Esophagus squamous epithelium (tissue), 5 donors: ENCODE measurements at regions not wholly inside any gene's neighbourhood (a gene's known extent, or its start where the extent isn't known, plus 50 kb on each side); places are given as distances from the start of the nearest gene placed in this dataset.

ENCODE experiments used
- DNase-seq: peaks from one replicate; lab custom pipeline; 2025; lab: John Stamatoyannopoulos, UW
- H3K27ac ChIP-seq, 4 donors: fragments of 200-600 bp; sonication (generic); one replicate each; pipeline ENCODE4 v1.5.1; 2016 to 2019; ENCODE audit warnings: mild to moderate bottlenecking in 1 of 4
- H3K27me3 ChIP-seq, 4 donors: fragments of 200-600 bp; sonication (generic); 1 replicate in 3 of 4; 2 replicates in 1 of 4; pipeline versions ENCODE4 v1.5.1 to v1.6.0; 2017 to 2021; ENCODE audit warnings: antibody characterized with exemption in 1 of 4
- H3K36me3 ChIP-seq, 3 donors: fragments of 200-600 bp; sonication (generic); one replicate each; pipeline ENCODE4 v1.5.1; 2016 to 2019
- H3K4me1 ChIP-seq, 3 donors: fragments of 200-600 bp; sonication (generic); one replicate each; pipeline ENCODE4 v1.5.1; 2017 to 2019
- H3K4me3 ChIP-seq, 4 donors: fragments of 200-600 bp; sonication (generic); 1 replicate in 3 of 4; 2 replicates in 1 of 4; pipeline ENCODE4 v1.5.1; 2016 to 2019; ENCODE audit warnings: mild to moderate bottlenecking in 2 of 4, moderate library complexity in 1 of 4
- H3K9me3 ChIP-seq, 3 donors: fragments of 200-600 bp; sonication (generic); one replicate each; pipeline ENCODE4 v1.5.1; 2016 to 2019
- POLR2A ChIP-seq, 4 donors: fragments of 450-650 bp; IDR thresholded peaks; one replicate each; pipeline ENCODE4 v1.6.1; 2017; ENCODE audit warnings: antibody characterized with exemption in 4 of 4, mild to moderate bottlenecking in 4 of 4, moderate library complexity in 3 of 4
- WGBS, 2 donors: methylation state at CpG; one replicate each; pipeline ENCODE4 v1.1.5; 2018; 5-methylcytosine and 5-hydroxymethylcytosine counted together
- intact Hi-C: fragments of 100-400 bp; cut with DNase I; formaldehyde crosslinking; loops from one replicate; pipeline ENCODE4 v1.15.0; 2022
- TF ChIP-seq, protein P1 (sequence below), 6 experiments: fragments of 450-650 bp in 4 of 6; fragments of 200-600 bp in 2 of 6; sonication (generic) in 2 of 6; IDR thresholded peaks; one replicate each; pipeline ENCODE4 v1.5.1; 2016 to 2019; ENCODE audit warnings: antibody characterized with exemption in 6 of 6, mild to moderate bottlenecking in 4 of 6, moderate library complexity in 4 of 6
- donor health status: DM: yes; HTN: yes; CAD: no.

DNA sequence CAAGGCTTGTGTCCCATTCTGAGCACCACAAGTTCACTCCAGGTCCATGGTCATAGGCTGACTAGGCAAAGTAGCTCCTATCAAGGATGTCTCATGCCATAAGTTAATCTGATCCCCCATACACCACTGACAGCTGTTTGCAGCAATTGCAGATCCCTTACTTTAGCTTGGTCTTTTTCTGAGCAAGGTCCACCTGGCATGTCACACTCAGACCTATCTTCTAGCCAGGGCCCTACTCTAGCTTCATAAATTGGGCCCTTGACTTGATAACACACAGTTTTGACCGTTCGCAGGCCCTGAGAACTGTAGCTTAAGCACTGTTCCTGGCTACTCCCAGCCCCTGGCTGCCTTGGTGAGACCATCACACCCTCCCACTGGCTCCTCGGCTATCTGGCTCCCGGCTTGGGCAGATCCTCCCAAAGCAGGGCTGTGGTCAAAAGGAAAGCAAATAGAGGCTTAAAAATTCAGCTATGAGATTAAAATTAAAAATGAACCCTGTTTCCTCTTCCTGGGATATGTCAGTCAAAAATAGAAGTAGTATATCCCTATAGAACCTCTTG is 427.4 kb downstream of the RAB28 start:
- 81 to 82% methylated on average over 4 of the region's 4 CpGs for WGBS, 2 donors

GRCh38 chr4:13054420-13054970 is 429.6 kb downstream of the RAB28 start:
- no peak overlapping the region for H3K27ac ChIP-seq
- no peak overlapping the region for H3K4me3 ChIP-seq
- intact Hi-C loops: no loop called here
- no peak for DNase-seq
- 50 to 63% methylated on average over 3 of the region's 3 CpGs for WGBS, 2 donors
- no peaks in the 10 kb centered on the region for H3K9me3 ChIP-seq
- H3K36me3 ChIP-seq: no peaks in the 10 kb centered on the region
- H3K27me3 ChIP-seq: no peaks in the 10 kb centered on the region
- TF ChIP-seq, protein P1, sequence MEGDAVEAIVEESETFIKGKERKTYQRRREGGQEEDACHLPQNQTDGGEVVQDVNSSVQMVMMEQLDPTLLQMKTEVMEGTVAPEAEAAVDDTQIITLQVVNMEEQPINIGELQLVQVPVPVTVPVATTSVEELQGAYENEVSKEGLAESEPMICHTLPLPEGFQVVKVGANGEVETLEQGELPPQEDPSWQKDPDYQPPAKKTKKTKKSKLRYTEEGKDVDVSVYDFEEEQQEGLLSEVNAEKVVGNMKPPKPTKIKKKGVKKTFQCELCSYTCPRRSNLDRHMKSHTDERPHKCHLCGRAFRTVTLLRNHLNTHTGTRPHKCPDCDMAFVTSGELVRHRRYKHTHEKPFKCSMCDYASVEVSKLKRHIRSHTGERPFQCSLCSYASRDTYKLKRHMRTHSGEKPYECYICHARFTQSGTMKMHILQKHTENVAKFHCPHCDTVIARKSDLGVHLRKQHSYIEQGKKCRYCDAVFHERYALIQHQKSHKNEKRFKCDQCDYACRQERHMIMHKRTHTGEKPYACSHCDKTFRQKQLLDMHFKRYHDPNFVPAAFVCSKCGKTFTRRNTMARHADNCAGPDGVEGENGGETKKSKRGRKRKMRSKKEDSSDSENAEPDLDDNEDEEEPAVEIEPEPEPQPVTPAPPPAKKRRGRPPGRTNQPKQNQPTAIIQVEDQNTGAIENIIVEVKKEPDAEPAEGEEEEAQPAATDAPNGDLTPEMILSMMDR (IDR thresholded peaks at IDR 0.05): no peak
- TF ChIP-seq POLR2A (IDR thresholded peaks at IDR 0.05): no peak
- no peaks in the 10 kb centered on the region for H3K4me1 ChIP-seq

More for the DNA sequence above, 427.4 kb downstream of the RAB28 start:
- Histone ChIP-seq H3K4me3 (no peak overlapping the region), H3K27ac (no peak overlapping the region), H3K4me1 (no peaks in the 10 kb centered on the region), H3K9me3 (no peaks in the 10 kb centered on the region), H3K36me3 (no peaks in the 10 kb centered on the region), H3K27me3 (no peaks in the 10 kb centered on the region)
- TF ChIP-seq, protein P1 (IDR thresholded peaks at IDR 0.05): no peak
- no peak for TF ChIP-seq POLR2A (IDR thresholded peaks at IDR 0.05)
- no peak for DNase-seq
- intact Hi-C loops: no loop called here

- intact Hi-C loops: no loop called here
- Histone ChIP-seq H3K27ac (no peak overlapping the region), H3K36me3 (no peaks in the 10 kb centered on the region), H3K4me1 (no peaks in the 10 kb centered on the region), H3K9me3 (no peaks in the 10 kb centered on the region), H3K27me3 (no peaks in the 10 kb centered on the region), H3K4me3 (no peak overlapping the region)
- TF ChIP-seq, protein P1 (IDR thresholded peaks at IDR 0.05): no peak
- no peak for TF ChIP-seq POLR2A (IDR thresholded peaks at IDR 0.05)
- no peak for DNase-seq
- 49 to 64% methylated on average over 4 of the region's 4 CpGs for WGBS, 2 donors
Measured at GRCh38 chr4:13047591-13047990, 436.5 kb downstream of the RAB28 start.

DNA sequence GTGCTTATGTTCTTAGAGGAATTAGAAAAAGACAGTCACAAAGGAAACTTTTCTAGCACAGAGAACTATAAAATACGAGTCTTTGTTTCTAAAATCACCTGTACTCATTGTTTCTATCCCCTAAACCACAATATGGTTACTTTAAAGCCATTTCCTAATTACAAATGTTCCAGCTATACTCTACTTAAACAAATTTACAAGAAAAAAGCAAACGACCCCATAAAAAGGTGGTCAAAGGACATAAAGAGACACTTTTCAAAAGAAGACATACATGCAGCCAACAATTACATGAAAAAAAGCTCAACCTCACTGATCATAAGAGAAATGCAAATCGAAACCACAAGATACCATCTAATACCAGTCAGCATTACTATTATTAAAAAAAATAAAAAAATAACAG is 447.3 kb downstream of the RAB28 start:
- H3K4me1 ChIP-seq: no peaks in the 10 kb centered on the region

DNA sequence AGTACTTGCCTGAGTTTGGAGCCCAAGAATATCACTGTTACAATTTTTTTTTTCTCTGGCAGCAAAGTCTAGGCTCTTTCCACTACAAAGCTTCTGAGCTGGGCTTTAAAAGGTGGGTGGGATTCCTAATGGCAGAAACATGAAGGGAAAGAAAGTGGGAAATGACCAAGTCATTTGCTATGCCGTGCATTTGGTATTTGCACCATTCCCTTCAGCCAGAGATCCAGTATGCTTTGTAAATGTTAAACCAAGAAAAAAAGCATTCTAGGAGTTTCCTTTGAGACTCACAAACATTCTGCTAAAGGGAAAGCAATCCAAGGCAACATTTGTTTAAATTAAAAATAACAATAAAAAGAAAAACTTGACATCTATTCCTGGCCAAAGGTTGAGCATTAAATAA is 451.2 kb downstream of the RAB28 start:
- TF ChIP-seq, protein P1 (IDR thresholded peaks at IDR 0.05): no peak
- TF ChIP-seq POLR2A (IDR thresholded peaks at IDR 0.05): no peak
- no peaks in the 10 kb centered on the region for H3K4me1 ChIP-seq
- DNase-seq: no peak
- intact Hi-C loops: no loop called here
- H3K27ac ChIP-seq: no peak overlapping the region
- no peaks in the 10 kb centered on the region for H3K9me3 ChIP-seq
- H3K36me3 ChIP-seq: no peaks in the 10 kb centered on the region
- WGBS, 2 donors: 50 to 59% methylated on average over 1 of the region's 1 CpG
- H3K27me3 ChIP-seq: no peaks in the 10 kb centered on the region
- no peak overlapping the region for H3K4me3 ChIP-seq

More for the DNA sequence above, 447.3 kb downstream of the RAB28 start:
- WGBS, 2 donors: 51 to 56% methylated on average over 3 of the region's 3 CpGs
- H3K9me3 ChIP-seq: no peaks in the 10 kb centered on the region
- H3K27me3 ChIP-seq: no peaks in the 10 kb centered on the region
- intact Hi-C loops: no loop called here
- H3K27ac ChIP-seq: no peak overlapping the region
- no peaks in the 10 kb centered on the region for H3K36me3 ChIP-seq
- H3K4me3 ChIP-seq: no peak overlapping the region
- DNase-seq: no peak
- TF ChIP-seq POLR2A (IDR thresholded peaks at IDR 0.05): no peak
- TF ChIP-seq, protein P1 (IDR thresholded peaks at IDR 0.05): no peak
